ENCODE measurements at regions not wholly inside any gene's neighbourhood (a gene's known extent, or its start where the extent isn't known, plus 50 kb on each side); places are given as distances from the start of the nearest gene placed in this dataset.

DNA sequence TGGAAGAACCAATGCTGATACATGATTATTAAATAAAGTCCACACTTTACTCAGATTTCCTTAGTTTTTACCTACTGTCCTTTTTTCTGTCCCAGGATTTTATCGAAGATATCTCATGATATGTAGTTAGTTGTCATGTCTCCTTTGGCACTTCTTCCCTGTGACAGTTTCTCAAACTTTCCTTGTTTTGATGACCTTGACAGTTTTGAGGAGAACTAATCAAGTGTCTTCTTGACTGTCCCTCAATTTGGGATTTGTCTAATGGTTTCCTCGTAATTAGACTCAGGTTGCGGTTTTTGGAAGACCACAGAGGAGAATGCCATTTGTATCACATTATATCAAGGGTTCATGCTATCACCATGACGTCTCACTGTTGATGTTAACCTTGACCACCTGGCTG, 483.1 kb upstream of the ZNF608 start:
- no peaks in the 10 kb centered on the region for H3K9me3 Mint-ChIP-seq
- H3K36me3 Mint-ChIP-seq (ENCODE audit: low read depth), result no peaks in the 10 kb centered on the region
- H3K4me3 Mint-ChIP-seq, result no peak overlapping the region
- H3K27me3 Mint-ChIP-seq, result no peaks in the 10 kb centered on the region
- POLR2A ChIA-PET, result no interaction called here
- intact Hi-C loops (cut with micrococcal nuclease), result no loop called here
- DNase-seq, result no peak
- no peaks in the 10 kb centered on the region for H3K4me1 Mint-ChIP-seq
- CTCF ChIA-PET, result no interaction called here
- TF ChIP-seq, protein P1, sequence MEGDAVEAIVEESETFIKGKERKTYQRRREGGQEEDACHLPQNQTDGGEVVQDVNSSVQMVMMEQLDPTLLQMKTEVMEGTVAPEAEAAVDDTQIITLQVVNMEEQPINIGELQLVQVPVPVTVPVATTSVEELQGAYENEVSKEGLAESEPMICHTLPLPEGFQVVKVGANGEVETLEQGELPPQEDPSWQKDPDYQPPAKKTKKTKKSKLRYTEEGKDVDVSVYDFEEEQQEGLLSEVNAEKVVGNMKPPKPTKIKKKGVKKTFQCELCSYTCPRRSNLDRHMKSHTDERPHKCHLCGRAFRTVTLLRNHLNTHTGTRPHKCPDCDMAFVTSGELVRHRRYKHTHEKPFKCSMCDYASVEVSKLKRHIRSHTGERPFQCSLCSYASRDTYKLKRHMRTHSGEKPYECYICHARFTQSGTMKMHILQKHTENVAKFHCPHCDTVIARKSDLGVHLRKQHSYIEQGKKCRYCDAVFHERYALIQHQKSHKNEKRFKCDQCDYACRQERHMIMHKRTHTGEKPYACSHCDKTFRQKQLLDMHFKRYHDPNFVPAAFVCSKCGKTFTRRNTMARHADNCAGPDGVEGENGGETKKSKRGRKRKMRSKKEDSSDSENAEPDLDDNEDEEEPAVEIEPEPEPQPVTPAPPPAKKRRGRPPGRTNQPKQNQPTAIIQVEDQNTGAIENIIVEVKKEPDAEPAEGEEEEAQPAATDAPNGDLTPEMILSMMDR (IDR thresholded peaks at IDR 0.05), result no peak
- no peak overlapping the region for H3K27ac Mint-ChIP-seq
- ATAC-seq (ENCODE audit: low read depth), result no peak

DNA sequence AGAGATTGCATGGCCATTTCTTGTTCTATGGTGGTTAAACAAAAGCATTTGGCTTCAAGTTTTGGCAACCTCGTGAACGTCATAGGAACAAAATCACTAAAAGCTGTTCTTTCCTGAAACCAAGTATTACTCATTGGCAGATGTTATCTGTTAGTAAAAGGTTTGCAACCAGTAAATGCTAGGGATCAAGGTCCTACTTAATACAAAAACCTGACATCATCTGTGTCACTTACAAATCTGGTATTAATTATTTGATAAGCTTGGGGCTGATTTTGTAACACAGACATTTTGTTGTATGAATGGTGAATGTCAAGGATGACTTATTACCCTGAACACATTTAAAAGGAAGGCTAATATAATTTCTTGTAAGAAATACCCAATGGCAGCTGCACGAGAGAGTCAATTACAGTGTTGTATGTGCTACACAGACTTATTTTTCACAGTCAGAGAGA, 486.4 kb upstream of the ZNF608 start:
- Mint-ChIP-seq H3K36me3 (ENCODE audit: low read depth) (no peaks in the 10 kb centered on the region), H3K4me1 (peaks cover 4% of the 10 kb centered on the region), H3K27ac (no peak overlapping the region), H3K9me3 (no peaks in the 10 kb centered on the region), H3K4me3 (no peak overlapping the region), H3K27me3 (no peaks in the 10 kb centered on the region)
- TF ChIP-seq, protein P1 (IDR thresholded peaks at IDR 0.05), result no peak
- ATAC-seq (ENCODE audit: low read depth) (no peak), DNase-seq (no peak)
- ChIA-PET POLR2A (no interaction called here), CTCF (no interaction called here)
- intact Hi-C loops (cut with micrococcal nuclease), result no loop called here

GRCh38 chr5:125233944-125234343, 487.5 kb upstream of the ZNF608 start:
- TF ChIP-seq, protein P1 (IDR thresholded peaks at IDR 0.05), result no peak
- DNase-seq (no peak), ATAC-seq (ENCODE audit: low read depth) (no peak)
- Mint-ChIP-seq H3K4me1 (peaks cover 4% of the 10 kb centered on the region), H3K4me3 (no peak overlapping the region), H3K36me3 (ENCODE audit: low read depth) (no peaks in the 10 kb centered on the region), H3K27ac (no peak overlapping the region), H3K27me3 (no peaks in the 10 kb centered on the region), H3K9me3 (no peaks in the 10 kb centered on the region)
- POLR2A ChIA-PET, result no interaction called here
- CTCF ChIA-PET, result no interaction called here
- intact Hi-C loops (cut with micrococcal nuclease), result no loop called here

- DNase-seq (no peak), ATAC-seq (ENCODE audit: low read depth) (no peak)
- CTCF ChIA-PET, result no interaction called here
- intact Hi-C loops (cut with micrococcal nuclease), result no loop called here
- Mint-ChIP-seq H3K27ac (no peak overlapping the region), H3K4me1 (peaks cover 4% of the 10 kb centered on the region), H3K4me3 (no peak overlapping the region), H3K27me3 (no peaks in the 10 kb centered on the region), H3K36me3 (ENCODE audit: low read depth) (no peaks in the 10 kb centered on the region), H3K9me3 (no peaks in the 10 kb centered on the region)
- TF ChIP-seq, protein P1 (IDR thresholded peaks at IDR 0.05), result no peak
- POLR2A ChIA-PET, result no interaction called here
Measured at GRCh38 chr5:125236007-125236406, 489.6 kb upstream of the ZNF608 start.

DNA sequence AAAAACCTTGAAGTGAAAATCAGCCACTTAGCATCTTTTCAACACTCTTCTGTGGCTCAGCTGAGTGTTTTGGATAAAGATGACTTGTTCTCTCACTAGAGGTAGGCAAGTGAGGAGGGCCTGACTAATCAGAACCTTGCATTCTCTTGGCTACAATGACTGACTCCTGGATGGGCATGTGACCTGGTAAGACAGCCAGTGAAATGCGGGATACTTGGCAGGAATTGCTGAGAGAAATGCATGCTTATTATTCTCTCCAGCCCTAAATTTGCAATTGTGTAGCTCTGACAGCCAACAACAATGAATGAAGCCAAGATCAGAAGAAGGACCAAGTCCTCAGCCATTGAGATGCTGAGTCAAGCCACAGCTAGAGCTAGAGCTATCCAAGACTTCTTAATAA, 490.5 kb upstream of the ZNF608 start:
- ChIA-PET POLR2A (no interaction called here), CTCF (no interaction called here)
- ATAC-seq (ENCODE audit: low read depth) (no peak), DNase-seq (no peak)
- Mint-ChIP-seq H3K27ac (no peak overlapping the region), H3K4me3 (no peak overlapping the region), H3K27me3 (no peaks in the 10 kb centered on the region), H3K36me3 (ENCODE audit: low read depth) (no peaks in the 10 kb centered on the region), H3K9me3 (no peaks in the 10 kb centered on the region), H3K4me1 (peaks cover 4% of the 10 kb centered on the region)
- TF ChIP-seq, protein P1 (IDR thresholded peaks at IDR 0.05), result no peak
- intact Hi-C loops (cut with micrococcal nuclease), result no loop called here
